GM10266 (cell line): ENCODE measurements at regions not wholly inside any gene's neighbourhood (a gene's known extent, or its start where the extent isn't known, plus 50 kb on each side); places are given as distances from the start of the nearest gene placed in this dataset.

Source experiments
- DNase-seq: peaks from one replicate; pipeline ENCODE4 v3.0.0; 2012; ENCODE audit errors: extremely low spot score
- TF ChIP-seq, protein P1 (sequence below): IDR thresholded peaks from 2 replicates; pipeline ENCODE4 v1.5.1; 2012; ENCODE audit warnings: mild to moderate bottlenecking, low read depth; ENCODE audit not compliant: control insufficient read depth, insufficient read depth; ENCODE audit errors: missing control alignments

DNA sequence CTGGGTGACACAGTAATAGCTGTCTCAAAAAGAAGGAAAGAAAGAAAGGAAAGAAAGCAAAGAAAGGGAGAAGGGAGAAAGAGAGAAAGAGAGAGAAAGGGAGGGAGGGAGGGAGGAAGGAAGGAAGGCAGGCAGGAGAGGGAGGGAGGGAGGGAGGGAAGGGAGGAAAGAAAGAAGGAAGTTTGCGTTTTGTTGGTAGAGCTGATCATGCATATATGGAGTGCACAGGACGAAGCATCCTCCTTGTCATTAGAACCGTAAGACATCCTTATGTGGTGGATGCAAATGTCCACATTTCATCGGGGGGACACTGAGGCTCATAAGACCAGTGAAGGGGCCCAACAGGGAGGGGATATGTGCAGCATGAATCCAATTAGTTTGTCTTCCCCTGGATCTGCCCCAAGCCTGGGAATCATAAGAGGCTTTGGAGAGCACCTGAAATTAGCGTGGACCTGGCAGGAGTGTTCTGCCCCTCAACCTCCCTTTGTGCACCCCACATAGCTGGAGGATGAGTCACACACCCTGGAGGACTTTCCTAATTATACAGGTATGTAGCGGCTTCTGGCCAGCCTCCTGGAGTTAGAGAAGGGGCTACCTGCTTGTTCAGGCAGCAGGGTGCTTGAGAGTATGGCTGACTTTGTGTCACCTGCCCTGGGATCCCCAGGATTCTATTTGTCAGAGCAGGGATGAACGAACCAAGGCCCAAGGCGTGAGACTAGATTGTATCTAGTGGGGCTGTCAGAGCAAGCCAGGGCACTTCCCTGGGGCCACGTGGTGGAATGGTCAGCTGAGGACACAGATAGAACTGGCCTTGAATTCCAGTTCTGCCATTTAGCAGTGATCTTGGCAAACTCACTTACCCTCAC is 119.7 kb upstream of the CD82 start:
- TF ChIP-seq, protein P1, sequence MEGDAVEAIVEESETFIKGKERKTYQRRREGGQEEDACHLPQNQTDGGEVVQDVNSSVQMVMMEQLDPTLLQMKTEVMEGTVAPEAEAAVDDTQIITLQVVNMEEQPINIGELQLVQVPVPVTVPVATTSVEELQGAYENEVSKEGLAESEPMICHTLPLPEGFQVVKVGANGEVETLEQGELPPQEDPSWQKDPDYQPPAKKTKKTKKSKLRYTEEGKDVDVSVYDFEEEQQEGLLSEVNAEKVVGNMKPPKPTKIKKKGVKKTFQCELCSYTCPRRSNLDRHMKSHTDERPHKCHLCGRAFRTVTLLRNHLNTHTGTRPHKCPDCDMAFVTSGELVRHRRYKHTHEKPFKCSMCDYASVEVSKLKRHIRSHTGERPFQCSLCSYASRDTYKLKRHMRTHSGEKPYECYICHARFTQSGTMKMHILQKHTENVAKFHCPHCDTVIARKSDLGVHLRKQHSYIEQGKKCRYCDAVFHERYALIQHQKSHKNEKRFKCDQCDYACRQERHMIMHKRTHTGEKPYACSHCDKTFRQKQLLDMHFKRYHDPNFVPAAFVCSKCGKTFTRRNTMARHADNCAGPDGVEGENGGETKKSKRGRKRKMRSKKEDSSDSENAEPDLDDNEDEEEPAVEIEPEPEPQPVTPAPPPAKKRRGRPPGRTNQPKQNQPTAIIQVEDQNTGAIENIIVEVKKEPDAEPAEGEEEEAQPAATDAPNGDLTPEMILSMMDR, result no peak
- DNase-seq, result no peak

GRCh38 chr11:44446366-44446762 is 119.1 kb upstream of the CD82 start:
- DNase-seq, result no peak
- TF ChIP-seq, protein P1, result no peak

DNA sequence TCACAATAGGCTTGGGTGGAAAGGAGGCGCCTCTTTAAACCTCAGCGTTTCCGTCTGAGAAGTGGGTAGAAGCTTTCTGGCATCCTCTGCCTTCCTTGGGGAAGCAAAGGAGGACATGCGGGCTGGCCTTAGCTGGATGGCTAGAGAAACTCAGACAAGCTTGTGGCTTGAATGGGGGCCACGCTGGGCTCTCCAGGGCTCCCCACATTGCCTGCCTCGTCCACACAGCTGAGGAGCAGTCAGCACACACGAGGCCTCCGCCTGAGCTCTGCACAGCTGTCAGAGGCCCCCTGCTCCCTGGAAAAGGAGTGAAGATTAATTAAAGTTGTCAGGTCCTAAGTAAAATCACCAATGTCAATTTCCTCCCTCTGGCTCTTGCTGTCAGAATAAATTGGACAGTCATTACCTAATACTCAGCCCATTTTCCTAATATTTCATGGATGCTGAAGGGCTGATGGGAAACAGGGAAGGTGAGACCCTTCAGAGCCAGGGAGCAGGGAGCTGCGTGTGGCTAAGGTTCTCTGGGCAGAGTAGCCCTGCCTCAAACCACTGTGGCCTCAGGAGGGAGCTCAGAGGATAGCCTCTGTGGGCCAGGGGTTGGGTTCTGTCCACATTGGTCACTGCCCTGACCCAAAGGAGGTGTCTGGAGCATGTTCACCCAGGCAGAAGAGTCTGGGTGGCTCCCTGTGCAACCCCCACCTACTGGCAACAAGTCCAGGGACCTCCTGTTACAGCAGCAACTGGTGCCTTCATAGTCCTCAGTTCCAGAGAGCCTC is 118.3 kb upstream of the CD82 start:
- TF ChIP-seq, protein P1, result no peak

GRCh38 chr11:44450295-44450932 is 115.0 kb upstream of the CD82 start:
- DNase-seq, result no peak
- TF ChIP-seq, protein P1, result no peak

More for the DNA sequence above, 118.3 kb upstream of the CD82 start:
- DNase-seq, result no peak

DNA sequence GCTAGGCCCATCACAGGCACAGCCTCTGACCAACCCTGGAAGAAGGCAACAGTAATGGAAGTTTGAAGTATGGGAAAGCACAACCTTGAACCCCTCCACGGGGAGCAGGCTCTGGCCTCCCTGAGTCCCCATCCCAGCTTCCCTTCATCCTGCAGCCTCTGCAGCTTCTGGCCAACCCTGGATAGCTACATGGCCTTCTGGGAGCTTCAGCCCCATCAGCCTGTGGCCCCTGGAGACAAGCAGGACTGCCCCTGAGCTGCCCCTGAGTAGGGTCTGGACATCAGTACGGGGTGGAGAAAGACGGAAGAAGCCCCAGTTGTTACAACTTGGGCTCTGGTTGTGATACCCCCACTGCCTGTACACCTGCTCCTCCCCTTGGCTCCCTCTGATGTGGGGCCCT is 113.8 kb upstream of the CD82 start:
- TF ChIP-seq, protein P1, result no peak
- DNase-seq, result no peak

- TF ChIP-seq, protein P1, result no peak
- DNase-seq, result no peak
Measured at GRCh38 chr11:44452827-44453572, 112.5 kb upstream of the CD82 start.
